ENCODE measurements at regions not wholly inside any gene's neighbourhood (a gene's known extent, or its start where the extent isn't known, plus 50 kb on each side); places are given as distances from the start of the nearest gene placed in this dataset.

DNA sequence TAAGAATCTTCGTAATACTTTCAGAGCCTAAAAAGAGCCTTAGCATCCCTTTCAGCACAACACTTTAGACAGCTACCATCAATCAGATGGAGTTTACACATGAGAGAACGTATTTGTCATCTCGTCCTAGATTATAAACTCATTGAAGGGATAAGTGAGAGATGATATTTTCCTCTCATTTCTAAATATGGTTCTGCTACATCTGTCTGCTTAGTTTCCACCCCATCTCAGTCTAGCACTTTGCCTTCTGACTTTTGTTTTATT is 208.4 kb upstream of the CD180 start:
- TF ChIP-seq, protein P1, sequence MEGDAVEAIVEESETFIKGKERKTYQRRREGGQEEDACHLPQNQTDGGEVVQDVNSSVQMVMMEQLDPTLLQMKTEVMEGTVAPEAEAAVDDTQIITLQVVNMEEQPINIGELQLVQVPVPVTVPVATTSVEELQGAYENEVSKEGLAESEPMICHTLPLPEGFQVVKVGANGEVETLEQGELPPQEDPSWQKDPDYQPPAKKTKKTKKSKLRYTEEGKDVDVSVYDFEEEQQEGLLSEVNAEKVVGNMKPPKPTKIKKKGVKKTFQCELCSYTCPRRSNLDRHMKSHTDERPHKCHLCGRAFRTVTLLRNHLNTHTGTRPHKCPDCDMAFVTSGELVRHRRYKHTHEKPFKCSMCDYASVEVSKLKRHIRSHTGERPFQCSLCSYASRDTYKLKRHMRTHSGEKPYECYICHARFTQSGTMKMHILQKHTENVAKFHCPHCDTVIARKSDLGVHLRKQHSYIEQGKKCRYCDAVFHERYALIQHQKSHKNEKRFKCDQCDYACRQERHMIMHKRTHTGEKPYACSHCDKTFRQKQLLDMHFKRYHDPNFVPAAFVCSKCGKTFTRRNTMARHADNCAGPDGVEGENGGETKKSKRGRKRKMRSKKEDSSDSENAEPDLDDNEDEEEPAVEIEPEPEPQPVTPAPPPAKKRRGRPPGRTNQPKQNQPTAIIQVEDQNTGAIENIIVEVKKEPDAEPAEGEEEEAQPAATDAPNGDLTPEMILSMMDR (IDR thresholded peaks at IDR 0.05) = no peak
- TF ChIP-seq POLR2A (IDR thresholded peaks at IDR 0.05) = no peak
